ENCODE measurements at regions not wholly inside any gene's neighbourhood (a gene's known extent, or its start where the extent isn't known, plus 50 kb on each side); places are given as distances from the start of the nearest gene placed in this dataset.

GRCh38 chr18:73790587-73790986 is 357.0 kb downstream of the FBXO15 start:
- Mint-ChIP-seq H3K9me3 (ENCODE audit: unreplicated experiment) (no peaks in the 10 kb centered on the region), H3K27ac (ENCODE audit: low read depth, unreplicated experiment) (no peak overlapping the region), H3K27me3 (ENCODE audit: insufficient read depth, unreplicated experiment) (no peaks in the 10 kb centered on the region), H3K4me1 (ENCODE audit: insufficient read depth, unreplicated experiment) (peaks cover 5% of the 10 kb centered on the region), H3K4me3 (ENCODE audit: unreplicated experiment) (no peak overlapping the region), H3K36me3 (ENCODE audit: insufficient read depth, unreplicated experiment) (no peaks in the 10 kb centered on the region)
- CTCF ChIA-PET: interaction anchor here (0.6 kb wide), 1 partner anchor 112 kb away, joined by 3 read pairs; no protein-coding TSS in a partner anchor
- intact Hi-C loops (cut with micrococcal nuclease): no loop called here
- no peak for DNase-seq (ENCODE audit: unreplicated experiment)
- no TSS peak for BruUV-seq (replicated peaks)
- POLR2A ChIA-PET: interaction anchor here (0.7 to 1.0 kb wide), 3 partner anchors 13 to 177 kb away, joined by 3 read pairs; no protein-coding TSS in a partner anchor
- no peak for TF ChIP-seq CTCF (IDR thresholded peaks at IDR 0.05; ENCODE audit: unreplicated experiment)

GRCh38 chr18:73787316-73787715 is 360.3 kb downstream of the FBXO15 start:
- BruUV-seq (replicated peaks): no TSS peak
- Mint-ChIP-seq H3K27me3 (ENCODE audit: insufficient read depth, unreplicated experiment) (no peaks in the 10 kb centered on the region), H3K36me3 (ENCODE audit: insufficient read depth, unreplicated experiment) (no peaks in the 10 kb centered on the region), H3K4me1 (ENCODE audit: insufficient read depth, unreplicated experiment) (peaks cover 12% of the 10 kb centered on the region), H3K27ac (ENCODE audit: low read depth, unreplicated experiment) (no peak overlapping the region), H3K9me3 (ENCODE audit: unreplicated experiment) (no peaks in the 10 kb centered on the region), H3K4me3 (ENCODE audit: unreplicated experiment) (no peak overlapping the region)
- CTCF ChIA-PET: interaction anchor here (0.6 to 2.0 kb wide), 3 partner anchors 10 to 27 kb away, joined by 3 to 5 read pairs (median 4); no protein-coding TSS in a partner anchor
- intact Hi-C loops (cut with micrococcal nuclease): no loop called here
- POLR2A ChIA-PET: interaction anchor here (0.6 kb wide), 1 partner anchor 142 kb away, joined by 3 read pairs; no protein-coding TSS in a partner anchor
- no peak for DNase-seq (ENCODE audit: unreplicated experiment)
- TF ChIP-seq CTCF (IDR thresholded peaks at IDR 0.05; ENCODE audit: unreplicated experiment): no peak

DNA sequence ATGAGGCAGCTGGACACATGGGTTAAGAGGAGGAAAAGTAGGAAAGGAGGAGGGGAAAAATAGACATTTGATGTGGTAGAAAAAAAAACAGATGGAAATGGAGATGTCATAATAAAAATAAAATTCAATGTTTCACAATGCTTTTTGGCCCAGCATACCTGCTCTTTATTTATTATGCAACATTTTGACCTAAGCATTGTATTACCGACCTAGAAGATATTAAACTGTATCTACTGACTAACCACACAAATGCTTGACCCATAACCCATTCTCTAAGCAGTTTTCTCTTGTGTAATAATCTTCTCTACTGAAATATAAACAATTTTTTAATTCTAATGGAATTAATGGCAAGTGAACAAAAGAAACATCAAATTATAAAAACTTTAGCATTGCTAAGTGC is 362.3 kb downstream of the FBXO15 start:
- no peak overlapping the region for H3K4me3 Mint-ChIP-seq (ENCODE audit: unreplicated experiment)
- no peaks in the 10 kb centered on the region for H3K36me3 Mint-ChIP-seq (ENCODE audit: insufficient read depth, unreplicated experiment)
- intact Hi-C loops (cut with micrococcal nuclease): no loop called here
- no TSS peak for BruUV-seq (replicated peaks)
- H3K9me3 Mint-ChIP-seq (ENCODE audit: unreplicated experiment): no peaks in the 10 kb centered on the region
- ChIA-PET CTCF (interaction anchor here (0.7 kb wide), 1 partner anchor 62 kb away, joined by 3 read pairs; no protein-coding TSS in a partner anchor), POLR2A (no interaction called here)
- H3K27me3 Mint-ChIP-seq (ENCODE audit: insufficient read depth, unreplicated experiment): no peaks in the 10 kb centered on the region
- TF ChIP-seq CTCF (IDR thresholded peaks at IDR 0.05; ENCODE audit: unreplicated experiment): no peak
- H3K27ac Mint-ChIP-seq (ENCODE audit: low read depth, unreplicated experiment): no peak overlapping the region
- DNase-seq (ENCODE audit: unreplicated experiment): peak; percentile 69
- peaks cover 12% of the 10 kb centered on the region for H3K4me1 Mint-ChIP-seq (ENCODE audit: insufficient read depth, unreplicated experiment)

GRCh38 chr18:73784853-73785252 is 362.8 kb downstream of the FBXO15 start:
- no peak for TF ChIP-seq CTCF (IDR thresholded peaks at IDR 0.05; ENCODE audit: unreplicated experiment)
- H3K9me3 Mint-ChIP-seq (ENCODE audit: unreplicated experiment): no peaks in the 10 kb centered on the region
- BruUV-seq (replicated peaks): no TSS peak
- H3K27ac Mint-ChIP-seq (ENCODE audit: low read depth, unreplicated experiment): no peak overlapping the region
- POLR2A ChIA-PET: no interaction called here
- no peaks in the 10 kb centered on the region for H3K27me3 Mint-ChIP-seq (ENCODE audit: insufficient read depth, unreplicated experiment)
- no peaks in the 10 kb centered on the region for H3K36me3 Mint-ChIP-seq (ENCODE audit: insufficient read depth, unreplicated experiment)
- H3K4me1 Mint-ChIP-seq (ENCODE audit: insufficient read depth, unreplicated experiment): peaks cover 12% of the 10 kb centered on the region
- intact Hi-C loops (cut with micrococcal nuclease): no loop called here
- CTCF ChIA-PET: no interaction called here
- H3K4me3 Mint-ChIP-seq (ENCODE audit: unreplicated experiment): no peak overlapping the region
- no peak for DNase-seq (ENCODE audit: unreplicated experiment)

Data from MCF 10A (cell line).